Large intestine (tissue), 3 donors: ENCODE measurements at regions not wholly inside any gene's neighbourhood (a gene's known extent, or its start where the extent isn't known, plus 50 kb on each side); places are given as distances from the start of the nearest gene placed in this dataset.

Experiments used
- DNase-seq, 2 donors: peaks; one replicate each; pipeline versions ENCODE4 v3.0.0 to v3.0.0-alpha.2; 2013
- H3K27ac ChIP-seq: one replicate; pipeline ENCODE4 v1.5.1; 2013; ENCODE audit warnings: low read length
- H3K27me3 ChIP-seq: 2 replicates; pipeline ENCODE4 v1.6.1; 2013; ENCODE audit warnings: low read length; ENCODE audit not compliant: control insufficient read depth, insufficient read depth
- H3K36me3 ChIP-seq: 2 replicates; pipeline ENCODE4 v1.6.1; 2013; ENCODE audit warnings: low read length; ENCODE audit not compliant: control insufficient read depth, insufficient read depth
- H3K4me1 ChIP-seq: one replicate; pipeline ENCODE4 v1.6.1; 2013; ENCODE audit warnings: low read length; ENCODE audit not compliant: control insufficient read depth, insufficient read depth
- H3K4me3 ChIP-seq: one replicate; pipeline ENCODE4 v1.5.1; 2013; ENCODE audit warnings: low read length
- H3K9me3 ChIP-seq: one replicate; pipeline ENCODE4 v1.6.1; 2013; ENCODE audit warnings: mild to moderate bottlenecking, low read depth, low read length, moderate library complexity; ENCODE audit not compliant: control insufficient read depth
- WGBS: methylation state at CpG from one replicate; pipeline ENCODE4 v1.1.5; 2013; ENCODE audit warnings: low lambda C conversion rate; ENCODE audit not compliant: insufficient coverage; 5-methylcytosine and 5-hydroxymethylcytosine counted together

DNA sequence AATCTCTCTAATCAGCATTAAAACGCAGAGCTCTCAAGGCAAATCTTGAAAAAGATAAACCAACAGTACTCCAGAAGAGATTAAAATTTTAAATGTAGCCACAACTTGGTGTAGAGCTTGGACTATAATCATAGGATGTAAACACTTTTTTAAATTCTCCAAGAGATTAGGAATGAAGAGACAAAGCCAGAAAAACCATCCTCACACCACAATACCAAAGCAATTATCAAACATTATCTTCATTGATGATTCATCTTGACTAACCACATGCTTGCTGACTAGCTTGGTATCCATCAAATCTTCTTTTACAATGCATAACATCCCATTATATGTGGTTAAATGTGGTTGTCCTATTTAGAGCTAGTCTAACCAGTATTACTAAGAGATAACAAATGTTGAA lies 815.1 kb downstream of the TLE1 start:
- no CpG with 5 or more reads among the region's 1 CpG for WGBS
- no peaks in the 10 kb centered on the region for H3K9me3 ChIP-seq
- H3K4me3 ChIP-seq: no peak overlapping the region
- H3K36me3 ChIP-seq: no peaks in the 10 kb centered on the region
- DNase-seq: no peak
- H3K27me3 ChIP-seq: no peaks in the 10 kb centered on the region
- H3K27ac ChIP-seq: no peak overlapping the region
- no peaks in the 10 kb centered on the region for H3K4me1 ChIP-seq

GRCh38 chr9:80873861-80874260 lies 815.5 kb downstream of the TLE1 start:
- no peaks in the 10 kb centered on the region for H3K4me1 ChIP-seq
- no peak for DNase-seq
- H3K4me3 ChIP-seq: no peak overlapping the region
- no peaks in the 10 kb centered on the region for H3K9me3 ChIP-seq
- H3K27me3 ChIP-seq: no peaks in the 10 kb centered on the region
- H3K27ac ChIP-seq: no peak overlapping the region
- no peaks in the 10 kb centered on the region for H3K36me3 ChIP-seq
- WGBS: 33% methylated on average over 1 of the region's 2 CpGs

- Histone ChIP-seq H3K4me1 (no peaks in the 10 kb centered on the region), H3K27ac (no peak overlapping the region), H3K27me3 (no peaks in the 10 kb centered on the region), H3K36me3 (no peaks in the 10 kb centered on the region), H3K9me3 (no peaks in the 10 kb centered on the region), H3K4me3 (no peak overlapping the region)
- DNase-seq: no peak
Observed at GRCh38 chr9:80871596-80871995, 817.8 kb downstream of the TLE1 start.

DNA sequence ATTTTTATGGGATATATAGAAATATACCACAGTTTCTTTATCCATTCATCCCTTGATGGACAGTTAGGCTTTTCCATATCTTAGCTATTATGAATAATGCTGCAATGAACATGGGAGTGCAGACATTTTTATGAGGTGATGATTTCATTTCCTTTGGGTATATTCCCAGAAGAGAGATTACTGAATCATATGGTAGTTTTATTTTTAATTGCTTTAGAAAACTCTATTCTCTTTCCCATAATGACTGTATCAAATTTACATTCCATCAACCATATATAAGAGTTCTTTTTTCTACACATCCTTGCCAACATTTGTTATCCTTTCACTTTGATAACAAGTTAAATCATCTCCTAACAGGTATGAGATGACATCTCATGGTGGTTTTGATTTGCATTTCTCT lies 821.6 kb downstream of the TLE1 start:
- Histone ChIP-seq H3K9me3 (no peaks in the 10 kb centered on the region), H3K27ac (no peak overlapping the region), H3K4me3 (no peak overlapping the region), H3K36me3 (no peaks in the 10 kb centered on the region), H3K27me3 (no peaks in the 10 kb centered on the region), H3K4me1 (no peaks in the 10 kb centered on the region)
- no peak for DNase-seq

DNA sequence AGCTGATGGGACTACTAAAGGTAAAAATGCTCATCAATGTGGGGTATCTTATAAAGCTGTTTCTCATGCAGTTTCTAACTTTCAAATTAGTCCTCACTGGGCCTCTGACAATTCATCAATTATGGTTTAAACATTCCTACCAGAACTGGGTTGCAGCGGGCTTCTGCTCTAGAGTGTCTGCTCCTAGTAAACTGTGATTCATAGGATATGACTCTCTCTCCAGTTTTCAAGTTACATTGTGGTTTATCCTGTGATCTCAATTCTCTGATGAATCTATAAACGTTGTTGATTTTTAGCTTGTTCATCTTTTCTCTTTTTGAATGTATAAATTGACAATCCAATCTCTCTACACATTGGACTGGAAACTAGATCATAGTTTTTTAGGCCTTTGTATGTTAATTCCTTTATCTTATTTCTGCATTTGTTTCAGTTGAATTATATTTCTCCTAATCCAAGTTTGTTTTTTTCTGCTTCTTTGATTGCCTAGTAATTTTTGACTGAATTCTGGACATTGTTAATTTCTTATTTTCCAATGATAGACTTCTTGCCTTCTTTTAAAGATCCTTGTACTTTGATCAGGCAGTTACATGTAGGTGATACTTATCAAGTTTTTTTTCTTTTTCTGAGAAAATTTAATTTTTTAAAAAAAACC lies 822.6 kb downstream of the TLE1 start:
- no peaks in the 10 kb centered on the region for H3K4me1 ChIP-seq
- no peak overlapping the region for H3K4me3 ChIP-seq
- 100% methylated on average over 1 of the region's 2 CpGs for WGBS

DNA sequence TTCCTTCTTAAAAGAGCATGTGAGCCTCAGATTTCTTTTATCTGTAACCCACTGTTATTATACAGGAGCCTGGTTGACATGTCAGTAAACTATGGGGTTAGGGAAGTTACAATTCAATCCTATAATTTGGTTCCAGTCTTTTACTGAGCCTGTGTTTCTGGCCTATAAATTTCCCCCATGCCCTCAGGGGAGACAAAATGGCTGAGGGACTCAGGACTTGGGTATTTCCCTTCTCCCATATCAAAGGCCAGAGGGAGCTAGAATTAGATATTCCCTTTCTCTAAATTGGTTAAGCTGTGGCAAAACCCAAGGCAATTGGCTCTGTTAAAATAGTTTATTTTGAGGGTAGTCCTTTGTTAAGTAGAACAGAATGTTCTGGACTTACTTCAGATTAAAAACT lies 823.2 kb downstream of the TLE1 start:
- no peaks in the 10 kb centered on the region for H3K4me1 ChIP-seq
- no peaks in the 10 kb centered on the region for H3K36me3 ChIP-seq
- H3K9me3 ChIP-seq: no peaks in the 10 kb centered on the region
- no peak for DNase-seq
- H3K27me3 ChIP-seq: no peaks in the 10 kb centered on the region
- H3K4me3 ChIP-seq: no peak overlapping the region
- no peak overlapping the region for H3K27ac ChIP-seq

More for the DNA sequence above, 822.6 kb downstream of the TLE1 start:
- no peaks in the 10 kb centered on the region for H3K27me3 ChIP-seq
- no peak overlapping the region for H3K27ac ChIP-seq
- no peaks in the 10 kb centered on the region for H3K36me3 ChIP-seq
- H3K9me3 ChIP-seq: no peaks in the 10 kb centered on the region
- DNase-seq: no peak

DNA sequence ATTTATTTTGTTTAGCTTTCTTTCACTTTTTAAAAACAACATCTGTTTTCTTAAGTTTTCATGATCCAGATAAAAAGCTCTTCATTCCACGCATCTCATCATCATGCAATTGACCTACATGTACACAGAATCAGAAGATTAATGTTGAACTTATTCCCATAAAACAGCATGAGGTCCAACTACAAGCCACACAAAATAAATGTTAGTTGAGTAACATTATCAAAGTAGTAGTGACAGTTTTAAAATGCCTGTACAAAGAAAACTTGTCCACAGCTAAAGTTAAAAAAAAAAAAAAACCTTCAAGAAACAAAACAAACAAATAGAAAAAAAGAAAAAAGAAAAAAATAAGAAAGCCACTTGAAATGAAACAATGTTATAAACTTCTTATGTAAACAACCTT lies 846.3 kb downstream of the TLE1 start:
- no peaks in the 10 kb centered on the region for H3K36me3 ChIP-seq
- DNase-seq: no peak
- WGBS: 40% methylated on average over 1 of the region's 1 CpG
- no peaks in the 10 kb centered on the region for H3K4me1 ChIP-seq
- H3K9me3 ChIP-seq: no peaks in the 10 kb centered on the region
- no peak overlapping the region for H3K27ac ChIP-seq
- H3K4me3 ChIP-seq: no peak overlapping the region
- no peaks in the 10 kb centered on the region for H3K27me3 ChIP-seq

GRCh38 chr9:80842389-80842788 lies 847.0 kb downstream of the TLE1 start:
- Histone ChIP-seq H3K27me3 (no peaks in the 10 kb centered on the region), H3K9me3 (no peaks in the 10 kb centered on the region), H3K4me1 (no peaks in the 10 kb centered on the region), H3K4me3 (no peak overlapping the region), H3K27ac (no peak overlapping the region), H3K36me3 (no peaks in the 10 kb centered on the region)
- DNase-seq: no peak
- WGBS: no CpG with 5 or more reads among the region's 6 CpGs

DNA sequence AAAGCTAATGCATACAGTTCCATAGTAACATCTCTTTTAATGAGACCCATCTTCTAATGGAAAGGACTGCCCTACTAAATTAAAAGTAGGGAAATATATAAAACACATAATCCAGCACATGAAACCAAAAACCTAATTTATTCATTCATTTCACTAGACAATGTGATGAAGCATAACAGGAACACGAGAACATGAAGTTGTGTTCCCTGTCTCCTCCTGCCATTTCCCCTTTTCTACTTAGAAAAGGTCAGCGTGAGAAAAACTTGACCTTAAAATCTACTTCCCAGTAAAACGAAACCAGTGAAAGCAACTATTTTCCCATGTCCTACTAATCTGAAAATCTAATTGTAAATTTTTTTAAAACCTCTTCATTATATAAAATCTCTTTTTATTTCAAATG lies 847.5 kb downstream of the TLE1 start:
- Histone ChIP-seq H3K27ac (no peak overlapping the region), H3K36me3 (no peaks in the 10 kb centered on the region), H3K27me3 (no peaks in the 10 kb centered on the region), H3K9me3 (no peaks in the 10 kb centered on the region), H3K4me1 (no peaks in the 10 kb centered on the region), H3K4me3 (no peak overlapping the region)
- WGBS: 89% methylated on average over 3 of the region's 3 CpGs
- DNase-seq: no peak

DNA sequence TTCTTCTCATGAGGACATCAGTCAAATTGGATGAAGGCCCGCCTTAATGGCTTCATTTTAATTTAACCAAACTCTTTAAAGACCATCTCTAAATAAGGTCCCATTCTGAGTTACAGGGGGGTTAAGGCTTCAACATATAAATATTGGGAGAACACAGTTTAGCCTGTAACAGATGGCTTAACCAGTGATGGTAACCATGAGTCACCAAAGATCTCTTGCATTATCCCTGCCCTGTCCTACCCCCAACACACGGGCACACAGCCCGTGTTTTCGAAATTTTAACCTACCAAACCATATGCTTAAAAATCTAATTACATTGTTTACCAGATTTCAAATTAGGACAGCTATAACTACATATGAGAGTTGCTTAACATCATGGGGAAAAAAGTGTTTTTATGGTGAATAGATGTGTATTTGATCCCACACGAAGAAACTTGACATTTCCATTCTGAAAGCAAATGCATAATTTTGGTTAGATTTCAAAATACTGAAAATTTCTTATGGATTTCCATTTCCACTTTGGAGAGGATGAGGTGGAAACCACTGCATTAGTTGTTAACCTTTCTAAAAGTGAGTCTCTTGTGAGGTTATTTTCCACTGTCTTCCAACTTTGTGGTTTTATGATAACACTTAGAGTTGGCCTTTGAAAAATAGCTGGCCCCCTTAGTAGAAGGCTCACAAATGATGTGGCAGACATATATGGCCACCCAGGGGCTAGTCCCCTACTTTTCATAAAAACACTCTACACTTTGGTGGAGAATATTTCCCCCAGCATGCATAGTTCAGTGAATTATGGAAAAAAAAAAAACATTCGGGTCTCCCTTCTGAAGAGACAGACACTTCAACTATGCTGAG lies 849.3 kb downstream of the TLE1 start:
- H3K4me3 ChIP-seq: no peak overlapping the region
- no peak for DNase-seq
- H3K9me3 ChIP-seq: no peaks in the 10 kb centered on the region
- no peaks in the 10 kb centered on the region for H3K4me1 ChIP-seq
- no CpG with 5 or more reads among the region's 6 CpGs for whole genome bisulfite sequencing
- H3K36me3 ChIP-seq: no peaks in the 10 kb centered on the region
- H3K27ac ChIP-seq: no peak overlapping the region
- no peaks in the 10 kb centered on the region for H3K27me3 ChIP-seq

DNA sequence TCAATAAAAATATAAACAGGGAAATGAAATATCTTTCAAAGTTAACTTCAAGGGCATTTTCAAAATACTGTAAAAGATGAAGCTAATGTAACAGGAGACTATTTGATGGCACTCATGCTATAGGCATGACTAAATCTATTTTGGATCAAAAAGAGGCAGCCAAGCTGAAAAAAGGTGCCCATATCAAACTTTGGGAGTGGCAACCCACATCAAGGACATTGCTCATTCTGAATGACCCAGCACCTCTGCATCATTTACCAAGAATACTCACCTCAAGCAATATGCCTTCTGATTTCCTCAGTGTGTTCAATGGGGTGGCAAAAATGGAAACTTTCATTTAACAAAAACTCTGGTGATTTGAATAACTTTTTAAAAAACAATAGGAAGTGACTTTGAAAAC lies 853.3 kb downstream of the TLE1 start:
- no peaks in the 10 kb centered on the region for H3K36me3 ChIP-seq
- DNase-seq: no peak
- H3K27ac ChIP-seq: no peak overlapping the region

More for the DNA sequence above, 853.3 kb downstream of the TLE1 start:
- Histone ChIP-seq H3K27me3 (no peaks in the 10 kb centered on the region), H3K4me1 (no peaks in the 10 kb centered on the region), H3K4me3 (no peak overlapping the region), H3K9me3 (no peaks in the 10 kb centered on the region)
